GM19328 (cell line): ENCODE measurements at regions not wholly inside any gene's neighbourhood (a gene's known extent, or its start where the extent isn't known, plus 50 kb on each side); places are given as distances from the start of the nearest gene placed in this dataset.
"Not testable (repeated sequence)": the region's sequence is repeated elsewhere in the genome, so short reads cannot be mapped to it uniquely, and the experiment has no call there.

ENCODE experiments used
- ATAC-seq: cut with Tn5 transposase; IDR thresholded peaks from one replicate; pipeline ENCODE4 v1.9.1; 2021; ENCODE audit warnings: mild to moderate bottlenecking, moderate library complexity; ENCODE audit not compliant: unreplicated experiment

DNA sequence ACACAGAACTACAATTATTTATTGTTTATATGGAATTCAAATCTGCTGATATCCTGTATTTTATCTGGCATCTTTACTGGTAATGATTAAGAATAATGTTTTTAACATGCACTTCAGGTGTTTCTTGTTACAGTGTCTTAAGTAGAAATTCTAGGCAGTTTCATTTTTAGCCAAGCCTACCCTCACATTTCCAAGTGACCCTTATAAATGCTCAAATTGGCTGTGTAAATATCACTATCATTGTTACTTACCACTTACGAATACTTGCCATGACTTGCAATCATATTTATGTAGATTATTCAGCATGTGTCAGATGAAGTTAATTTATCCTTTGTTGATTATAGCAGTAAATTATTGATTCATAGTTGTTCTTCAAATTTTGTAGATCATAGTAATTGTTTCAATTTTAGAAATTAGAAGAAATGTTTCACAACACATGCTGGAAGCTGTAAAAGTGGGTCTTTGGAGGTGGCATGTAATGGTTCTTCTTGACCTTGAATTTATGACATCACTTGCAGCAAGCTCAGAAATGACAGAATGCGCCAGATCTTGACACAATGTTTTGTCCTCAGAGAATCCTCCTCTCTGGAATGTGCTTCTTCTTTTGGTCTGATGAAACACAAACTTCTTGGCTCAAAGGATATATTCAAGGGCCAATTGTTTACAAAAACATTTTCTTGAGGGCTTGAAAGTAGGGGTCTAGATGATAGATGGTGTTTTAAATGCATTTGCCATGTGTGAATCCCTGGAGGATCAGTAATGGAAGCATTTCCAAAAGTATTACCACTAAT is 471.8 kb downstream of the COL12A1 start:
- no peak for ATAC-seq

DNA sequence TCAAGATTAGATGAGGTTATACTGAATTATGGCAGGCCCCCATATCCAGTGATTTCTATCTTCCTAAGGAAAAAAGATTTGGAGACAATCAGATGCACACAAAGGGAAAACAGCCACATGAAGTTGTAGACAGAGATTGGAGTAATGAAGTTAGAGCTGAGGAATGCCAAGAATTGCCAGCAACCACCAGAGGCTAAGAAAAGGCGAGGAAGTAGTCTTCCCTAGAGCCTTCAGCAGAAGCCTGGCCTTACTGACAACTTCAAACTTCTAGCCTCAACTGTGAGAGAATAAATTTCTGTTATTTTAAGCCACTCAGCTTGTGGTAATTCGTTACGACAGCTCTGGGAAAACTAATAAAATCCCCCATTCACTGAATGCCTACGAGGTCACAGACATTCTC is 473.9 kb downstream of the COL12A1 start:
- no peak for ATAC-seq

DNA sequence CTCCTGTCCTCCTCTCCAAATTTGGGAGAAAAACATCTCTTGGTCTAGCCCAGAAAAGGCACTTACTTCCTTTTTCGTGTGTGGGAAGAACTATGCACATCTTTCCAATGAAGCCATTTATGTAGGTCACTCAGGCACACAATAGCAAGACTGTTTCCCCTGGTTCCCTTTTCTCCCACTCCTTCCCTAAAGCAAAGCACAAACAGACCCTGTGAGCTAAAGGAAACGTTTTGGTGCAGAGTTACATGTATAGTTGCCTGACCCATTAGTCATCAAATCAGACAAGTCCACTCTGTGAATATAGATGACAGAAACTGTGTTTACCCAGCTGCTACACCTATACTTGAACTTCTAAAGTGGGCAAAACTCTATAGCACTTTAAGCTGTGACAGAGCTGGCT is 474.6 kb downstream of the COL12A1 start:
- ATAC-seq = no peak

- no peak for ATAC-seq
These were observed 484.9 kb downstream of the COL12A1 start for GRCh38 chr6:74720923-74721322.

DNA sequence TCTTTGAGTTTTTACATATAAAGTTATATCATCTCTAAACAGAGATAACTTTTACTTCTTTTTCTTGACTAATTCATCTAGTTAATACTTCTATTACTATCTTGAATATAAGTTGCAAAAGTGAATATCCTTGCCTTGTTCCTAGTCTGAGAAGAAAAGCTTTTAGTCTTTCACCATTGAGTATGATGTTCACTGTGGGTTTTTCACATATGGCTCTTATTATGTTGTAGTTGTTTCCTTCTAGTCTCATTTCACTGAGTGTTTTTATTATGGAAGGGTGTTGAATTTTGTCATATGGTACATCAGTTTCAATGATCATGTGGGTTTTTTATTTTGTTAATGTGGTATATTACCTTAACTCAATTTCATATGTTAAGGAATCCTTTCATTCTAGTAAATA is 488.3 kb downstream of the COL12A1 start:
- no peak for ATAC-seq

DNA sequence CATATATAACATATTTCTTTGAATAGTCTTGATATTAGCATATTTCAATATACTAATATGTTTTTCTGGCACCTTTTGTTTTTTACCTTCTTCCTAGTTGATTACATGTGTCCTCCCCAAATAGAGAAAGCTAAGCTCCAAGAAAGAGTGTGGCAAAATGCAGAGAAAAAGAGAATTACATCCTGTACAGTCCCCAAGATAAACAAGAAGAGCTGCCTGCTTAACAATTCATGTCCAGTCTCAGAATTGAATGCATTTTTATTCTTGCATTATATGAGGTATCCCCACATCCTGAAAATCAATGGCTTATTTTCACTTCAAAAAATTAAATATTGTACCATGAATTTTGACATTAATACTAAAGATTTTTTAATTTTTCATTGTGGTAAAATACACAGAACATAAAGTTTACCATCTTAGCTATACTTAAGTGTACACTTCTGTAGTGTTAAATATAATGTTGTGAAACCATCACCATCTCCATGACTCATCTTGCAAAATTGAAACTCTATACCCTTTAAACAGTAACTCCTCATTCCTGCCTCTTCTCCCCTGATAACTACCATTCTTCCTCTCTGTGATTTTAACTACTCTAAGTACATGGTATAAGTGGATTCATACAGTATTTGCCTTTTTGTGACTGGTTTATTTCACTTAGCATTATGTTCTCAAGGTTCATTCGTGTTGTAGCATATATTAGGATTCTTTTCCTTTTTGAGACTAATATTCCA is 490.3 kb downstream of the COL12A1 start:
- ATAC-seq = no peak

DNA sequence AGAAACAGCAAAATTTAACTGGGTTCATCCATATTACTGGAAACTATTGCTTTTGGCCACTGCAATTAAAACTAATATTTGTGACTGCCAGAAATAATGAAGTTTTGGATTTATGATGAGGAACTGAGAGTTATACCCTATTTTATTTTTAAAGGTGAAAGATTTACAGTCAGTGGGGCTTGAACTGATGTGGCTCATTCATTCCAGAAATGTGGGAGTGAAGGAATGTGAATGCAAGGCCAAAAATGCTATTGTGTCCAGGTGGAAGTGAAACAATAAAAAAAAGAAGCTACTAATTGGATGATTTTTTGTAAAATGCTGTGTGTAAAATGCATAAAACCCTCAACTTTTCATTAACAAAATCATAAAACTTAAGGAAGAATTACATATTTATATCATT is 491.9 kb downstream of the COL12A1 start:
- ATAC-seq = no peak

GRCh38 chr6:74705451-74705850 is 500.4 kb downstream of the COL12A1 start:
- no peak for ATAC-seq

DNA sequence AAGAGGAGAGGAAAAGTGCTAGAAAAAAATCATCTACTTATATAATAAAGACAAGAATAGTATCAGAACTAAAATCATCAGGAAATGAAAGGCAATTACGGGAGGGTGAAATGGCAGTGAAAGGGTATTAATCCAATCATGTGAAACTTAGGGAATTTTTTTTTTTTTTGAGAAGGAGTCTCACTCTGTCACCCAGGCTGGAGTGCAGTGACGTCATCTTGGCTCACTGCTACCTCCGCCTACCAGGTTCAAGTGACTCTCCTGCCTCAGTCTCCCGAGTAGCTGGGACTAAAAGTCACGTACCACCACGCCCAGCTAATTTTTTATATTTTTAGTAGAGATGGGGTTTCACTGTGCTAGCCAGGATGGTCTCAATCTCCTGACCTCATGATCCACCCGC is 501.3 kb downstream of the COL12A1 start:
- ATAC-seq = not testable (repeated sequence)

- ATAC-seq = no peak
These were observed 515.5 kb downstream of the COL12A1 start for GRCh38 chr6:74690365-74690764.

- no peak for ATAC-seq
These were observed 516.3 kb downstream of the COL12A1 start for GRCh38 chr6:74689601-74690000.

GRCh38 chr6:74677463-74677862 is 528.4 kb downstream of the COL12A1 start:
- no peak for ATAC-seq

GRCh38 chr6:74676906-74677305 is 528.9 kb downstream of the COL12A1 start:
- no peak for ATAC-seq

DNA sequence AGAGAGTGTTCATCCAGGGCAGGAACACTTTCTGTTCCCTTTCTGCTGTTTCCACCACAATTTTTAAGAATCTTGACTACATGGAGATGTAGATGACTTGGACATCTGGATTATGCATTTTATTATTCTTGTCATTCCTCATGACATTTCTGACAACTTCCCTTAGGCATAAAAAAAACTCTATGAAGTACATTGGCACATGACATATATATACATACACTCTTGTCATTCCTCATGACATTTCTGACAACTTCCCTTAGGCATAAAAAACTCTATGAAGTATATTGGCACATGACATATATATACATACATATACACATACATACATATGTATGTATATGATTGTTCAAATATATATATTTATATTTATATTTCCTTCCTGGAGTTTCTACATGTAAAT is 531.5 kb downstream of the COL12A1 start:
- ATAC-seq = no peak

GRCh38 chr6:74671558-74672025 is 534.3 kb downstream of the COL12A1 start:
- no peak for ATAC-seq

DNA sequence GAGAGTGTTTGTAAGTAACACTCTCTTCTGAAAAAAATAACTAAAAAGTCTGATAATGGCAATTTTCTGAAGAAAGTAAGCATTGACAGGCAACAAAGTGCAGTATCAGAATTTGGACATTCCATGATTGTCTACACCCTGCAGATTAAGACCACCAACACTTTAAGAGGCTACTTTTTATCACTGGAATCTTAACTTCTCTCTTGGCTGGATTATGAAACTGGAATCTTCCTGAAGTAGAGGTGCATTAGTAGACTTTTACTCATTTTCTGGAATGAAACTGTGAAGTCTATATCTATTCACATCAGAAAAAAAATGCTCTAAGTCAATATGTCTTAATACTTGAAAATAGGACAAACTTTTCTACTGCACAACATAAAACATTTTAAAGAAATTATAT is 547.5 kb downstream of the COL12A1 start:
- no peak for ATAC-seq

- no peak for ATAC-seq
These were observed 547.9 kb downstream of the COL12A1 start for GRCh38 chr6:74657931-74658330.

DNA sequence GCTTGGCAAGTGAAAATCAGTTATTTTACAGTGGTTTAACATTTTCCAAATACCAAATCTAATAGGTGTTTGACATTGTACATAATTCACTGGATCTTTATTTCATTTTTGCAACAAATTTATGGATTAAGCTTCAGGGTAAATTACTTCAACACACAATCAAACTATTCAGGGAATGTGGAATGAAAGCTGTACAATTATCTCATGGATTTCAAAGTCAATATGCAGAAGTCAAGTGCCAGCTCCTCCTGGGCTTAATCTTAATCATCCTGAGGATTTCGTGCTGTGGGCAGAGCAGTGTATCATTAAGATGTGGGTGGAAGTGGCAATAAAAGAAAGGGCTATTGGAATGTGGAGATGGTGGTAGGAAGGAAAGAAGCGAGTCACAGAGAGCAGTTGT is 548.8 kb downstream of the COL12A1 start:
- ATAC-seq = no peak

- no peak for ATAC-seq
These were observed 549.4 kb downstream of the COL12A1 start for GRCh38 chr6:74656453-74656852.

- no peak for ATAC-seq
These were observed 551.6 kb downstream of the COL12A1 start for GRCh38 chr6:74654296-74654695.

DNA sequence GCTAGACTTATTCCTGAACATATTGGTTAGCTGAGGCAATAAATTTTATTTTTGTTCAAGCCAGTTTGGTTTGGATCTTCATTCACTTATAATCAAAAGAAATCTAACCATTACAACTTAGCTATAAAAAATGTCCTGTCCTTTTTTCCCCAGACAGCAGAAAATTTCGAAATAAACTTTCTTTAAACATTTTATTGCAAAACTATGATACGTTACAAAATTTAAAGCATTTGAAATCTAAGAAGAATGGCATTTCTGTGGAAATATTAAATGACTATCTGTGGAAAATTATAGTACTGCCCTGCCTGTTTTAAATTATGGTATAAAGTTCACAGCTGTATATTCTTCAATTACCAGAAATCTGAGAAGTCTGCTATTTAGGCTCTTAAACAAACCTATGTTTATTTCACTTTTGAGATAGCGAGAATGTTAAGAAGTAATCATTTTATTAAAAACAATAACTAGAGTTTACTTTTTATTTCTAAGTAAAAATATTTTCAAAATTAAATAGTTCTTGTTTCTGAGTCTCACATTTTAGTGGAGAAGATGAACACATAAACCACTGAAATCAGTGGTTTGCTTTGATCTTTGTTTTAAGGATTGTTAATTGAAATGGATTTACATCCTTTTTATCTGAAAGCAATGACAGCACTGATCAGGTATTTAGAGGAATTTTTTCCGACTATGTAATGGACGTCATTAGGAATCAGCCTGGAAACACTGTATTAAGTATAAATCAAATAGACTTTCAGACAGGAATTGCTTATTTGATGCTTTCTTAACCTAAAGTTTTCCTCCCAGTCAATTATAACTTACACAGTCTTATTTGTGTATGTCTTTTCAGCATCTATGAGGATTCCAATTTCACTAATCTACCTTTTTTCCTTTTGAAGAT is 553.7 kb downstream of the COL12A1 start:
- no peak for ATAC-seq
